ENCODE measurements at regions not wholly inside any gene's neighbourhood (a gene's known extent, or its start where the extent isn't known, plus 50 kb on each side); places are given as distances from the start of the nearest gene placed in this dataset.

DNA sequence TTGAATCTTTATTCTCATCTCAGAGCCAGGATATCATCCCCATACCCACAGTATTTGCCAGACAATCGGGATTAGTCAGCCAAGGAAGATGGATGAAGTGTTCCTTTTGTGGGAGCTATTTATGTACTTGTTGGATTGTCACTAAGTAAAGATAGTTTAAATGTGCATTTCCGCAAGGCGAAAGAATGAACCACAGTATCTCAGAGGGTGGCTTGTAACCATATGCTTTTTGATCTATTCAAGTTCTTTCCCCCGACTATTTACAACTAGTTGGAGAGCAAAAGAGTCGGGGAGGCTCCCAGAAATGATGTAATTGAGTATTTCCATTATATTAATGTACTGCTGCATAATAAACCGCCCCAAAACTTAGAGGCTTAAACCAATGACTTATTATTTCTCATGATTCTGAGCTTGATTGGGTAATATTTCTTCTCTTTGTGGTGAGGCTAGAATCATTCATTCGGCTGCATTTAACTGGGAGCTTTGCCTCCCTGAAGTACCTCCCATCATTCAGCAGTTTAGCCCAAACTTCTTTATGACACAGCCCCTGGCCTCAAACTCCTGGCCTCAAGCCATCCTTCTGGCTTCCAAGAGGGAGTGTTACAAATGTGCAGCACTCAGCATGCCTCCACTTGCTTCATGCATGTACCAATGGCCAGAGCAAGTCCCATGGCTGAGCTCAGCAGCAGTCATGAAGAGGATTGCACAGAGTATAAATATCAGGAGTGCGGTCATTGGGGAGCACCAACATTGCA, 423.7 kb downstream of the METTL4 start:
- TF ChIP-seq, protein P1, sequence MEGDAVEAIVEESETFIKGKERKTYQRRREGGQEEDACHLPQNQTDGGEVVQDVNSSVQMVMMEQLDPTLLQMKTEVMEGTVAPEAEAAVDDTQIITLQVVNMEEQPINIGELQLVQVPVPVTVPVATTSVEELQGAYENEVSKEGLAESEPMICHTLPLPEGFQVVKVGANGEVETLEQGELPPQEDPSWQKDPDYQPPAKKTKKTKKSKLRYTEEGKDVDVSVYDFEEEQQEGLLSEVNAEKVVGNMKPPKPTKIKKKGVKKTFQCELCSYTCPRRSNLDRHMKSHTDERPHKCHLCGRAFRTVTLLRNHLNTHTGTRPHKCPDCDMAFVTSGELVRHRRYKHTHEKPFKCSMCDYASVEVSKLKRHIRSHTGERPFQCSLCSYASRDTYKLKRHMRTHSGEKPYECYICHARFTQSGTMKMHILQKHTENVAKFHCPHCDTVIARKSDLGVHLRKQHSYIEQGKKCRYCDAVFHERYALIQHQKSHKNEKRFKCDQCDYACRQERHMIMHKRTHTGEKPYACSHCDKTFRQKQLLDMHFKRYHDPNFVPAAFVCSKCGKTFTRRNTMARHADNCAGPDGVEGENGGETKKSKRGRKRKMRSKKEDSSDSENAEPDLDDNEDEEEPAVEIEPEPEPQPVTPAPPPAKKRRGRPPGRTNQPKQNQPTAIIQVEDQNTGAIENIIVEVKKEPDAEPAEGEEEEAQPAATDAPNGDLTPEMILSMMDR (IDR thresholded peaks at IDR 0.05; ENCODE audit: low read depth, low read length) = no peak
- no peak for TF ChIP-seq EZH2phosphoT487 (IDR thresholded peaks at IDR 0.05; ENCODE audit: low read depth)

All from OCI-LY3 (cell line).